WTC11 (cell line): ENCODE measurements at regions not wholly inside any gene's neighbourhood (a gene's known extent, or its start where the extent isn't known, plus 50 kb on each side); places are given as distances from the start of the nearest gene placed in this dataset.

Experiments used
- ATAC-seq: fragments of 200-7000 bp; cut with Tn5 transposase; 2 replicates; pipeline ENCODE4 v1.10.0; 2021; ENCODE audit warnings: mild to moderate bottlenecking, moderate library complexity
- CTCF ChIA-PET: fragments of 300-600 bp; sonication (Branson Sonifier 250); formaldehyde crosslinking; loops from one replicate; lab custom pipeline; 2021; ENCODE audit warnings: antibody characterized with exemption; lab: Charles Lee
- POLR2A ChIA-PET: fragments of 350-600 bp; sonication (Branson Sonifier 250); formaldehyde crosslinking; loops from one replicate; lab custom pipeline; 2021; ENCODE audit warnings: antibody characterized with exemption; lab: Charles Lee
- DNase-seq: peaks from one replicate; pipeline ENCODE4 v3.0.0; 2021; ENCODE audit warnings: low spot score
- H3K27ac Mint-ChIP-seq: 2 replicates; pipeline ENCODE4 v1.8.0; 2021; ENCODE audit warnings: mixed read lengths
- H3K27me3 Mint-ChIP-seq: 2 replicates; pipeline ENCODE4 v1.8.0; 2021; ENCODE audit warnings: low read depth, mild to moderate bottlenecking, moderate library complexity, mixed read lengths
- H3K36me3 Mint-ChIP-seq: 2 replicates; pipeline ENCODE4 v1.8.0; 2021; ENCODE audit warnings: mixed read lengths
- H3K4me1 Mint-ChIP-seq: 2 replicates; pipeline ENCODE4 v1.8.0; 2022; ENCODE audit warnings: mixed read lengths
- H3K4me3 Mint-ChIP-seq: 2 replicates; pipeline ENCODE4 v1.8.0; 2021; ENCODE audit warnings: mild to moderate bottlenecking, moderate library complexity, mixed read lengths
- H3K9me3 Mint-ChIP-seq: 2 replicates; pipeline ENCODE4 v1.8.0; 2021; ENCODE audit warnings: mixed read lengths
- ATF3 ChIP-seq: sonication (generic); formaldehyde crosslinking; conservative IDR thresholded peaks from 2 replicates; pipeline ENCODE4 v1.8.1; 2022; ENCODE audit warnings: mild to moderate bottlenecking, missing genetic modification reagents
- E2F1 ChIP-seq: sonication (generic); formaldehyde crosslinking; IDR thresholded peaks from 2 replicates; pipeline ENCODE4 v1.8.0; 2022; ENCODE audit warnings: mild to moderate bottlenecking, missing genetic modification reagents
- EMX1 ChIP-seq: fragments of 250-450 bp; sonication (Bioruptor Pico); IDR thresholded peaks from 2 replicates; pipeline ENCODE4 v1.8.0; 2021; ENCODE audit warnings: mild to moderate bottlenecking
- HMGXB4 ChIP-seq: sonication (generic); formaldehyde crosslinking; IDR thresholded peaks from 2 replicates; pipeline ENCODE4 v1.8.1; 2023; ENCODE audit warnings: mild to moderate bottlenecking, moderate library complexity, missing genetic modification reagents
- JAZF1 ChIP-seq: fragments of 250-450 bp; sonication (Bioruptor Pico); IDR thresholded peaks from 2 replicates; pipeline ENCODE4 v1.9.0; 2021; ENCODE audit warnings: moderate library complexity, mild to moderate bottlenecking, inconsistent platforms
- JUN ChIP-seq: sonication (generic); formaldehyde crosslinking; IDR thresholded peaks from 2 replicates; pipeline ENCODE4 v1.8.0; 2023; ENCODE audit warnings: mild to moderate bottlenecking, missing genetic modification reagents
- KAT7 ChIP-seq: sonication (generic); formaldehyde crosslinking; IDR thresholded peaks from 2 replicates; pipeline ENCODE4 v1.8.1; 2023; ENCODE audit warnings: missing genetic modification reagents, mild to moderate bottlenecking, borderline replicate concordance
- MYBL2 ChIP-seq: sonication (generic); formaldehyde crosslinking; IDR thresholded peaks from 2 replicates; pipeline ENCODE4 v1.8.1; 2023; ENCODE audit warnings: mild to moderate bottlenecking, moderate library complexity, missing genetic modification reagents
- NFE2L1 ChIP-seq: sonication (generic); formaldehyde crosslinking; IDR thresholded peaks from 2 replicates; pipeline ENCODE4 v1.8.1; 2023; ENCODE audit warnings: missing genetic modification reagents
- PRDM15 ChIP-seq: sonication (generic); formaldehyde crosslinking; IDR thresholded peaks from 2 replicates; pipeline ENCODE4 v1.8.0; 2022; ENCODE audit warnings: missing genetic modification reagents
- PRRX2 ChIP-seq: fragments of 250-450 bp; sonication (Bioruptor Pico); IDR thresholded peaks from 2 replicates; pipeline ENCODE4 v1.8.0; 2021; ENCODE audit warnings: mild to moderate bottlenecking
- SMAD3 ChIP-seq: sonication (generic); formaldehyde crosslinking; IDR thresholded peaks from 2 replicates; pipeline ENCODE4 v1.8.0; 2022; ENCODE audit warnings: missing genetic modification reagents, mild to moderate bottlenecking, borderline replicate concordance
- SOX15 ChIP-seq: fragments of 250-450 bp; sonication (Bioruptor Pico); IDR thresholded peaks from 2 replicates; pipeline ENCODE4 v1.9.0; 2021; ENCODE audit warnings: mild to moderate bottlenecking
- TCF7 ChIP-seq: sonication (generic); formaldehyde crosslinking; IDR thresholded peaks from 2 replicates; pipeline ENCODE4 v1.8.0; 2022; ENCODE audit warnings: mild to moderate bottlenecking, low read depth, missing genetic modification reagents, moderate library complexity
- TEAD4 ChIP-seq: sonication (generic); formaldehyde crosslinking; IDR thresholded peaks from 2 replicates; pipeline ENCODE4 v1.8.0; 2022; ENCODE audit warnings: mild to moderate bottlenecking, missing genetic modification reagents
- TP53 ChIP-seq: sonication (generic); formaldehyde crosslinking; IDR thresholded peaks from 2 replicates; pipeline ENCODE4 v1.8.1; 2023; ENCODE audit warnings: mild to moderate bottlenecking, missing genetic modification reagents
- ZMAT4 ChIP-seq: fragments of 250-450 bp; sonication (Bioruptor Pico); IDR thresholded peaks from 2 replicates; pipeline ENCODE4 v1.9.0; 2021; ENCODE audit warnings: mild to moderate bottlenecking
- ZNF317 ChIP-seq: sonication (generic); formaldehyde crosslinking; IDR thresholded peaks from 2 replicates; pipeline ENCODE4 v1.8.1; 2023; ENCODE audit warnings: low read depth, mild to moderate bottlenecking, moderate library complexity, missing genetic modification reagents, borderline replicate concordance
- ZNF671 ChIP-seq: fragments of 250-450 bp; sonication (Bioruptor Pico); IDR thresholded peaks from 2 replicates; pipeline ENCODE4 v1.8.0; 2021; ENCODE audit warnings: mild to moderate bottlenecking

- TF ChIP-seq NFE2L1 (CRISPR knock-in tag) = no peak
- Mint-ChIP-seq H3K27ac (no peak overlapping the region), H3K4me1 (peaks cover 10% of the 10 kb centered on the region), H3K4me3 (no peak overlapping the region), H3K9me3 (no peaks in the 10 kb centered on the region), H3K27me3 (no peaks in the 10 kb centered on the region), H3K36me3 (no peaks in the 10 kb centered on the region)
- ChIA-PET POLR2A (no interaction called here), CTCF (interaction anchor here (1.6 kb wide), 1 partner anchor 11 kb away, joined by 3 read pairs; no protein-coding TSS in a partner anchor)
- ATAC-seq (no peak), DNase-seq (no peak)
Observed at GRCh38 chr16:63346000-63346399, 1309.8 kb upstream of the CDH8 start.

- CTCF ChIA-PET = interaction anchor here (0.7 kb wide), 1 partner anchor 26 kb away, joined by 3 read pairs; no protein-coding TSS in a partner anchor
- peaks cover 16% of the 10 kb centered on the region for H3K9me3 Mint-ChIP-seq
- no peak for TF ChIP-seq KAT7 (CRISPR knock-in tag)
- no peak for TF ChIP-seq HMGXB4 (CRISPR knock-in tag)
- TF ChIP-seq EMX1 (CRISPR knock-in tag) = no peak
- TF ChIP-seq E2F1 (CRISPR knock-in tag) = no peak
- TF ChIP-seq SMAD3 = no peak
- TF ChIP-seq TEAD4 (CRISPR knock-in tag) = no peak
- no peak for TF ChIP-seq ZNF671
- TF ChIP-seq JAZF1 = no peak
- TF ChIP-seq SOX15 (CRISPR knock-in tag) = no peak
- TF ChIP-seq PRDM15 (CRISPR knock-in tag) = no peak
- TF ChIP-seq TCF7 = no peak
- no peak for TF ChIP-seq JUN
- no peak for TF ChIP-seq PRRX2 (CRISPR knock-in tag)
- no peak for TF ChIP-seq ZMAT4
- no peak for TF ChIP-seq ZNF317 (CRISPR knock-in tag)
- TF ChIP-seq TP53 (CRISPR knock-in tag) = no peak
- no peak for TF ChIP-seq ATF3 (CRISPR knock-in tag)
- no peak for TF ChIP-seq MYBL2 (CRISPR knock-in tag)
- TF ChIP-seq, all 79 proteins: peak for 0
- Mint-ChIP-seq H3K27ac (no peak overlapping the region), H3K4me1 (peaks cover 24% of the 10 kb centered on the region), H3K27me3 (no peaks in the 10 kb centered on the region), H3K4me3 (no peak overlapping the region), H3K36me3 (no peaks in the 10 kb centered on the region)
- POLR2A ChIA-PET = no interaction called here
- DNase-seq (no peak), ATAC-seq (peak; percentile 70)
Observed at GRCh38 chr16:63337264-63337663, 1301.0 kb upstream of the CDH8 start.
